Ammon's horn (tissue), 1 donor: ENCODE measurements at regions not wholly inside any gene's neighbourhood (a gene's known extent, or its start where the extent isn't known, plus 50 kb on each side); places are given as distances from the start of the nearest gene placed in this dataset.

Experiments
- DNase-seq: peaks from one replicate; pipeline ENCODE4 v3.0.0-alpha.2; 2016; ENCODE audit warnings: low spot score

- no peak for DNase-seq
These were observed 61.9 kb upstream of the ITGA1 start for GRCh38 chr5:52725808-52726207.

DNA sequence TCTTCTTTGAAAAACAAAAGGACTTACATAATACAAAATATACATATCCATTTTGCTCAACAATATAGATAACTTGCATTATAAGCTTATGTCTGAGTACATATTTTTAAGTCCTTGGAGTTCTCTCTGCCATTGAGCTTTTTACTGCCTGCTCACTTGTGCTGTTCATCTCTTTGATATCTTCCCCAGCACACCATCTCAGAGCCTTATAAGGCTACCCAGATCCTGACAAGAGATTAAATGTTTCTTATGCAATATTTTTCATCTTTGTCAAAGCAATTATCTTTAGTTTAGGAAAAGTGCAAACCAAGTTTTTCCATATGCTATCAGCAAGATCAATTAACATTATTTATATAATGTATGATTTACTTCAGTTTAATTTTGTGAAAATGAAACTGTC is 60.7 kb upstream of the ITGA1 start:
- DNase-seq = no peak

DNA sequence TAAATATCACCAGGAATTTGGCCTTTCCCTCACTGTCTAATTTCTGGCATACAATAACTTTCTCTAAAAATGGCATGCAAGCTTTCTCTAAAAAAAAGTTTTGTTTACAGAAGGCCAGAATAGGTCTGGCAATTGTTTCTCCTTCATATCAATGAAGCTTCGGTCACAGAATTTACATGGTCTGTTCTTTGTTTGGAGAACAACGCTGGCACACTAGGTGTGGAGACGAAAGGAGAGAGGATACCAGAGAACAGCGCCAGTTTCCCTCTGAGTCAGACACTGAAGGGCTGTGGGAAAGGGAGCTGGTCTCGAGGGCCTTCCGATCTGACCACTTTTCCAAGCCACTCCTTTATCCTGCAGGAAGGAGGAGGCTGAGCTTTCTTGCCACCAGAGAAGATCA is 60.1 kb upstream of the ITGA1 start:
- DNase-seq = no peak

DNA sequence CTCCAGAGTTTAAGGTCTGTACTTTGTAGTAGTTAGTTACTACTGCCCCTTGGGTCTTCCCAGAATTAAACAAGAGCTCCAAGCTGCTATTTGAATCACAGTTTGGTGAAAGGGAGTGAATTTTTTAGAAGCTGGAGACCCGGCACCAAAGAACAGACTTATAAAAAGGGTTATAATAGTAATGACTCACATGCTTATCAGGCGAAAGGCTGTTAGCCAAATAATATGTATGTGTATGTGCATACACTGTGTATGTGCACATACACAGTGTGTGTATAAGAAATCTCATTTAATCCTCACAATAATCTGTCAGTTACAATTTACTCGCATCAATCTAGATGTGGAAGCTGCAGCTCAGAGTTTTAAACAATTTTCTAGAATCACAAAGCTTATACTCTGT is 59.5 kb upstream of the ITGA1 start:
- DNase-seq = no peak

GRCh38 chr5:52728686-52729085 is 59.0 kb upstream of the ITGA1 start:
- no peak for DNase-seq

DNA sequence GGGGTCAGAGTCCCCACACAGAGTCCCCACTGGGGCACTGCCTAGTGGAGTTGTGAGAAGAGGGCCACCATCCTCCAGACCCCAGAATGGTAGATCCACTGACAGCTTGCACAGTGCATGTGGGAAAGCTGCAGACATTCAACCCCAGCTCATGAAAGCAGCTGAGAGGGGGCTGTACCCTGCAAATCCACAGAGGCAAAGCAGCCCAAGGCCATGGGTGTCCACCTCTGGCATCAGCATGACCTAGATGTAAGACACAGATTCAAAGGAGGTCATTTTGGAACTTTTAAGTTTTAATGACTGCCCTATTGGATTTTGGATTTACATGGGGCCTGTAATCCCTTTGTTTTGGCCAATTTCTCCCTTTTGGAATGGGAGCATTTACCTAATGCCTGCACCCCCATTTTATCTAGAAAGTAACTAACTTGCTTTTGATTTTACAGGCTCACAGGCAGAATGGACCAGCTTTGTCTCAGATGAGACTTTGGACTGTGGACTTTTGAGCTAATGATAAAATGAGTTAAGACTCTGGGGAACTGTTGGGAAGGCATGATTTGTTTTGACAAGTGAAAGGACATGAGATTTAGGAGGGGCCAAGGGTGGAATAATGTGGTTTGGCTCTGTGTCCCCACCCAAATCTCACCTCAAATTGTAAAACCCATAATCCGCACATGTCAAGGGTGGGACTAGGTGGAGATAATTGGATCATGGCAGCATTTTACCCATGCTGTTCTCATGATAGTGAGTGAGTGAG is 56.3 kb upstream of the ITGA1 start:
- DNase-seq = no peak

GRCh38 chr5:52734557-52734956 is 53.2 kb upstream of the ITGA1 start:
- DNase-seq = no peak

DNA sequence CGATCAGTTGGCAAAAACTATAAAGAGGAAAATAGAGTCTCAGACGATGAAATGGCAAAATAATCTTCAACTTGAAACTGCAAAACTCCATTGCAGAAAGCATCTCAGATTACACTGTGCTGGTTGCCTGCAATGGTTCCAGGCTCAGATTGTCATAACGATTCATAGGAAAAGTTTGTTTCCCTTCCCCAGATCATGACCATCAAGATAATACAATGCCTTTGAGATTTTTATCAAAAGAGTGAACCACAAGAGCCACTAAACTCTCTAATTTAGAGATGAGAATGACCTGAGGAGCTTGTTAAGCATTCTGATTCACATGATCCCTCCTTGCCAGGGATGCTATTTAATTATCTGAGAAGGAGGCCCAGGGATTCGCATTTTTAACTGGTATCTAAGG is 52.6 kb upstream of the ITGA1 start:
- DNase-seq = no peak
